Peyer's patch (tissue), 4 donors: ENCODE measurements at regions not wholly inside any gene's neighbourhood (a gene's known extent, or its start where the extent isn't known, plus 50 kb on each side); places are given as distances from the start of the nearest gene placed in this dataset.

Experiments used
- DNase-seq, 3 donors: peaks; one replicate each; pipeline ENCODE4 v3.0.0-alpha.2; 2017 to 2019
- H3K27ac ChIP-seq, 4 donors: fragments of 200-600 bp; sonication (generic); one replicate each; pipeline ENCODE4 v1.5.1; 2016 to 2019
- H3K27me3 ChIP-seq, 2 donors: fragments of 200-600 bp; sonication (generic); one replicate each; pipeline ENCODE4 v1.5.1; 2019
- H3K36me3 ChIP-seq, 3 donors: fragments of 200-600 bp; sonication (generic); one replicate each; pipeline ENCODE4 v1.5.1; 2016 to 2019
- H3K4me1 ChIP-seq, 4 donors: fragments of 200-600 bp; sonication (generic); one replicate each; pipeline ENCODE4 v1.5.1; 2016 to 2019
- H3K4me3 ChIP-seq, 4 donors: fragments of 200-600 bp; sonication (generic); 1 replicate in 3 of 4; 2 replicates in 1 of 4; pipeline ENCODE4 v1.5.1; 2016 to 2019; ENCODE audit warnings: mild to moderate bottlenecking in 1 of 4
- H3K9me3 ChIP-seq, 4 donors: fragments of 200-600 bp; sonication (generic); one replicate each; pipeline ENCODE4 v1.5.1; 2016 to 2019; ENCODE audit warnings: mild to moderate bottlenecking in 1 of 4
- POLR2A ChIP-seq, 2 donors: fragments of 450-650 bp; IDR thresholded peaks; one replicate each; pipeline ENCODE4 v1.5.1; 2017; ENCODE audit warnings: antibody characterized with exemption in 2 of 2, mild to moderate bottlenecking in 2 of 2, moderate library complexity in 2 of 2
- TF ChIP-seq, protein P1 (sequence below), 6 experiments: fragments of 450-650 bp in 4 of 6; fragments of 200-600 bp in 2 of 6; sonication (generic) in 1 of 6; IDR thresholded peaks; one replicate each; pipeline ENCODE4 v1.5.1; 2017 to 2019; ENCODE audit warnings: antibody characterized with exemption in 6 of 6, mild to moderate bottlenecking in 3 of 6, moderate library complexity in 1 of 6

DNA sequence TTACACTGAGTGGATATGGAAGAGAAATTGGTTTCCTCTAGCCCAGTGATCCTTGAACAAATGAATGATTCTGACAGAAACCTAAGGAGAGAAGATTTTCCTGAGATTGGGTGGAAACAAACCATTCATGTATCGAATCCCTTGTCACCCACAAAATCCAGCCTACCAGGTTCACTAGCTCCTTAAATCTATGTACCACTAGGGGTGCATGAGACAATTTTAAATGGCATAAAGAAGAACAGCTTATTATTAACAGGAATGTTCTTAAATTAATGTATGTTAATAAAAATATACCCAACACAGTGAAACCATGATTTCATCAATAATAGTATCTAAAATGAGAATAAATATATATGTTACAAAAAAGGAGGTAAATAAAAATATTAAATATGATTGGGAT lies 118.4 kb upstream of the LNX1 start:
- H3K4me1 ChIP-seq: no peaks in the 10 kb centered on the region

GRCh38 chr4:53707491-53707890 lies 116.2 kb upstream of the LNX1 start:
- peaks cover 0 to 11% (median 4%) of the 10 kb centered on the region in 4 donors for H3K4me1 ChIP-seq
- TF ChIP-seq, protein P1, sequence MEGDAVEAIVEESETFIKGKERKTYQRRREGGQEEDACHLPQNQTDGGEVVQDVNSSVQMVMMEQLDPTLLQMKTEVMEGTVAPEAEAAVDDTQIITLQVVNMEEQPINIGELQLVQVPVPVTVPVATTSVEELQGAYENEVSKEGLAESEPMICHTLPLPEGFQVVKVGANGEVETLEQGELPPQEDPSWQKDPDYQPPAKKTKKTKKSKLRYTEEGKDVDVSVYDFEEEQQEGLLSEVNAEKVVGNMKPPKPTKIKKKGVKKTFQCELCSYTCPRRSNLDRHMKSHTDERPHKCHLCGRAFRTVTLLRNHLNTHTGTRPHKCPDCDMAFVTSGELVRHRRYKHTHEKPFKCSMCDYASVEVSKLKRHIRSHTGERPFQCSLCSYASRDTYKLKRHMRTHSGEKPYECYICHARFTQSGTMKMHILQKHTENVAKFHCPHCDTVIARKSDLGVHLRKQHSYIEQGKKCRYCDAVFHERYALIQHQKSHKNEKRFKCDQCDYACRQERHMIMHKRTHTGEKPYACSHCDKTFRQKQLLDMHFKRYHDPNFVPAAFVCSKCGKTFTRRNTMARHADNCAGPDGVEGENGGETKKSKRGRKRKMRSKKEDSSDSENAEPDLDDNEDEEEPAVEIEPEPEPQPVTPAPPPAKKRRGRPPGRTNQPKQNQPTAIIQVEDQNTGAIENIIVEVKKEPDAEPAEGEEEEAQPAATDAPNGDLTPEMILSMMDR (IDR thresholded peaks at IDR 0.05): no peak
- no peak for TF ChIP-seq POLR2A (IDR thresholded peaks at IDR 0.05)
- H3K9me3 ChIP-seq: no peaks in the 10 kb centered on the region

More for the DNA sequence above, 118.4 kb upstream of the LNX1 start:
- H3K36me3 ChIP-seq: no peaks in the 10 kb centered on the region
- H3K27me3 ChIP-seq: no peaks in the 10 kb centered on the region
- no peak for TF ChIP-seq POLR2A (IDR thresholded peaks at IDR 0.05)
- TF ChIP-seq, protein P1 (IDR thresholded peaks at IDR 0.05): no peak
- no peak overlapping the region for H3K4me3 ChIP-seq
- H3K27ac ChIP-seq: no peak overlapping the region
- H3K9me3 ChIP-seq: no peaks in the 10 kb centered on the region
- DNase-seq: no peak

GRCh38 chr4:53706422-53707032 lies 115.2 kb upstream of the LNX1 start:
- Histone ChIP-seq H3K4me3 (no peak overlapping the region), H3K27ac (peak overlapping the region in 2 of 4 donors; percentile 1 to 26), H3K36me3 (no peaks in the 10 kb centered on the region), H3K9me3 (no peaks in the 10 kb centered on the region), H3K4me1 (peaks cover 0 to 14% (median 4%) of the 10 kb centered on the region in 4 donors), H3K27me3 (no peaks in the 10 kb centered on the region)
- no peak for TF ChIP-seq POLR2A (IDR thresholded peaks at IDR 0.05)
- TF ChIP-seq, protein P1 (IDR thresholded peaks at IDR 0.05): peak in 5 of 6 experiments; percentile 45 to 58 (median 56)
- no peak for DNase-seq

More at GRCh38 chr4:53707491-53707890, 116.2 kb upstream of the LNX1 start:
- no peak overlapping the region for H3K4me3 ChIP-seq
- no peak for DNase-seq
- H3K27ac ChIP-seq: no peak overlapping the region
- no peaks in the 10 kb centered on the region for H3K27me3 ChIP-seq
- H3K36me3 ChIP-seq: no peaks in the 10 kb centered on the region

DNA sequence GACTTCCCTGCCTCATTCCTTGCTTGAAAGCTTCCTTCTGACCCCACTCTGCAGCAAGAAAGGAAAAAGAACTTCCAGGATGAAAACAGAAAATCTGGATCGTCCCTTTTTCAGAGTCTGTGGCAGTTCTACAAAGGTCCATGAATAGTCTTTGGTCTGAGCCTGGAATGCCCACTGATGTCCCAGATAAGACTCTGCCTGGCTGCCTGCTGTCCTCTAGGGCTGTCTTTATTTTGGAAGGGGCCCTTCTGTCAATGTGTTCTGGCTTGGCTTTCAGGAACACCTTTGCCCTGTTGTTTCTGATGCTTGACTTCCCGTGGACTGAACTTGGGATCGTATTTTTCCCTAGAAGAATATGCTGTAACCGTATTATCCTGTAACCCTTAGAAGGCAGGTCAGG lies 114.7 kb upstream of the LNX1 start:
- peaks cover 0 to 14% (median 4%) of the 10 kb centered on the region in 4 donors for H3K4me1 ChIP-seq
- H3K9me3 ChIP-seq: no peaks in the 10 kb centered on the region
- TF ChIP-seq POLR2A (IDR thresholded peaks at IDR 0.05): no peak
- TF ChIP-seq, protein P1 (IDR thresholded peaks at IDR 0.05): no peak
- no peak for DNase-seq
- no peaks in the 10 kb centered on the region for H3K36me3 ChIP-seq
- peak overlapping the region in 1 of 4 donors; percentile 26 for H3K27ac ChIP-seq
- H3K27me3 ChIP-seq: no peaks in the 10 kb centered on the region
- H3K4me3 ChIP-seq: no peak overlapping the region

- H3K4me1 ChIP-seq: peaks cover 0 to 14% (median 4%) of the 10 kb centered on the region in 4 donors
- no peaks in the 10 kb centered on the region for H3K36me3 ChIP-seq
- H3K9me3 ChIP-seq: no peaks in the 10 kb centered on the region
- no peak for DNase-seq
- H3K27me3 ChIP-seq: no peaks in the 10 kb centered on the region
- peak overlapping the region in 2 of 4 donors; percentile 25 to 26 for H3K27ac ChIP-seq
- H3K4me3 ChIP-seq: no peak overlapping the region
- TF ChIP-seq, protein P1 (IDR thresholded peaks at IDR 0.05): no peak
- no peak for TF ChIP-seq POLR2A (IDR thresholded peaks at IDR 0.05)
These were observed 114.0 kb upstream of the LNX1 start for GRCh38 chr4:53705151-53705764.
